Activated CD4-positive, alpha-beta T cell treated with anti-CD3 and anti-CD28 coated beads, Interleukin-10, Interleukin-2, amounts not matched to agents 100 ng/mL and 50 ng/mL, durations not matched to agents 16 hours and 8 hours (primary cell): ENCODE measurements at regions not wholly inside any gene's neighbourhood (a gene's known extent, or its start where the extent isn't known, plus 50 kb on each side); places are given as distances from the start of the nearest gene placed in this dataset.
"Not testable (repeated sequence)": the region's sequence is repeated elsewhere in the genome, so short reads cannot be mapped to it uniquely, and the experiment has no call there.

Source experiments
- DNase-seq: peaks from one replicate; pipeline ENCODE4 v3.0.0-alpha.2; 2020

DNA sequence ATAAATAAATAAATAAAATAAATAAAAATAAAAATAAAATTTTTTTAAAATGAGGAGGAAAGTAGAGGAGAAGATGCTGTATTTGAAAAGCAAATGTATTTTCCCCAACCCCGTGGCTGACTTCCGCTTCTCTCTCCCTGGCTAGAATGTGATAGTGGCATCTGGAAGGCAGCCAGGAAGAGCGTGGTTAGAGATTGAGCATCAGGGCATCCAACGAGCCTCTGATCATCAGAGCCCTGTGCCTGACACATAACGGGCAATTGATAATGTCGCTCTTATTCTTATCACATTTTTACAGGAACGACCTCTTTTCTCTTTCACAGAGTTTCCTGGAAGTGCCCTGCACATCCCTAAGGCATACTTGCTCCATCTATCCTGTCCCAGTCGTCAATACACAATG lies 496.9 kb upstream of the TMEM132C start:
- DNase-seq, result no peak

- DNase-seq, result no peak
These were observed 495.4 kb upstream of the TMEM132C start for GRCh38 chr12:127771546-127771945.

DNA sequence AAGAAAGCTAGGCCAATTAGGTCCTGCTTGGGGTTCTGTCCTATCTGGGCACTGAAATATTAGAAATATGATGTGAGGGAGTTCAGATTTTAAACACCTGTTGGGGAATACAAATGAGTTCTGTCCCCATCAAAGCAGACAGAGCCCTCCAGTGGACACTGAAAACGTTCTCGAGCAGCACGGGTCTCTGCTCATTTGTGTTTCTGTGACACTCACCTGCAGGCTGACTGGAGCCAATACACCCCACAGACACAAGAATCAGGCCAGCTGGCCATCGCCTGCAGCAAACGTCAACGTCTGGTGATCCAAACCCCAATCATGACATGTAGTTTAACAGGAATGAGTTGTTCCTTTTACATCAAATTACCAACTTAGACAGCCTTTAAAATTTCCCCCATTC lies 493.4 kb upstream of the TMEM132C start:
- DNase-seq, result no peak

- no peak for DNase-seq
These were observed 492.1 kb upstream of the TMEM132C start for GRCh38 chr12:127774828-127775227.

DNA sequence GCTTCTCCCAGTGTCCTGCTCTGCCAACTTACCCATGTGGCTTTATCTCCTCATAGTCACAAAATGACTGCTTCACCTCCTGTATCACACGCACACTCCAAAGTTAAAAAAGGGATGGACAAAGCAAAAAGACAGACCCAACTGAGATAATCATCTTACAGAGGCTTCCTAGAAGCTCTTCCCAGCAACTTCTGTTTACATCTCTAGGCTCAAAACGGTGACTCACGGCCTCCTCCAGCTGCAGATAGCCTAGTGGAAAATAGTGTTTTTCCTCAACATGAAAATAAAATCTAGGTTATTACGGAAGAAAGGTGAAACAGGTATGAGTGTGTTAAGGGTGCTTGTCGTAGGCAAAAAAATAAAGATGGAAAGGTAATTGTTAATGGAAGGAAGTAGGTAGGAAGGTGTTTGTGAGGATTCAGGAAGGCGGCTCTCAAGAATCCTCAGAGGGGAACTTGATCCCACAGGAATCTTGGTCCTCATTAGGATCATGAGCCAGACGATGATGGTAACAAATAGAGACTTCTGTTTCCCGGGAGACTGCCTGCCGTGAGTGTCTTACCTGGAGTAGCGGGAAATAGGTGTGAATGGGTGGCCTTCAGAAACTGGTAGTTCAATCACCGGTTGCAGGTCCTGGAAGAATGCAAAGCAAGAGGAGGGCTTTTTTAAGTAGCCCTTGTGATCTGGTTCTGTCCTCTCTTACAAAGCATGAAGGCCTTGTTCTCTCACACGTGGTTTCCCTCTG lies 487.5 kb upstream of the TMEM132C start:
- DNase-seq, result no peak

DNA sequence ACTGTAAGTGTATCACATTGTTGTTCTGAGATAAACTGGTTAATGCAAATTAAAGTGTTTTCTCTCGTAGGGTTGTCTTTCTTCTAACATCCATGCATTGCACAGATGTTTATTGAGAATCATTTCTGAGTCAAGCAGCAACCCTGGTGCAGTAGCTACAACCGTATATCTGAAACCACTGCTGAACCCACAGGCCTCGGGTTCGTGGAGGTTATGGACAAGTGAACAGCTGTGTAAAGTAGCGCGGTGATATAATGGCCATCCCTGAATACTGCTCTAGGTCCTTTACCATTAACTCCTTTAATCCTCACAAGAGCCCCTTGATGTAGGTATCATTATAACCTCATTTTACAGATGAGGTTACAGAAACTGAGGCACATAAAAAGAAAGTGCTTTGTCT lies 486.1 kb upstream of the TMEM132C start:
- DNase-seq, result no peak

DNA sequence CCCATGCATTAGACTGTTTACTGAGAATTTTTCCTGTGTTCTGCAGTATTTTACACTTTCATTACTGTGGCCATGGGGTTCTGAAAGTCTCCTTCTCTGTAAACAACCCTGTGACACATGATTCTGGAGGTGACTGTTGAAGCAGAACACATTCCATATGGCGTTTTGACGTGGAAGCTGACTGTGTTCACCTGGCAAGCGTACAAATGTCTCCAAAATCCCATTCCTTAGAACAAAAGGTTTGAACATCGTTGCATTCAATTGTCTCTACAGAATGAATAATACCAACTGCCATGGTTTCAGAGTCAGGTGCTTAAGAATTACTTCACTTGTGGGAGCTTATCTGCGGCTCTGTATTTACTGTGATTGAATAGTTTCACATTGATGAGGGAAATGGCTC lies 485.6 kb upstream of the TMEM132C start:
- DNase-seq, result no peak

- no peak for DNase-seq
These were observed 481.4 kb upstream of the TMEM132C start for GRCh38 chr12:127785540-127785939.

DNA sequence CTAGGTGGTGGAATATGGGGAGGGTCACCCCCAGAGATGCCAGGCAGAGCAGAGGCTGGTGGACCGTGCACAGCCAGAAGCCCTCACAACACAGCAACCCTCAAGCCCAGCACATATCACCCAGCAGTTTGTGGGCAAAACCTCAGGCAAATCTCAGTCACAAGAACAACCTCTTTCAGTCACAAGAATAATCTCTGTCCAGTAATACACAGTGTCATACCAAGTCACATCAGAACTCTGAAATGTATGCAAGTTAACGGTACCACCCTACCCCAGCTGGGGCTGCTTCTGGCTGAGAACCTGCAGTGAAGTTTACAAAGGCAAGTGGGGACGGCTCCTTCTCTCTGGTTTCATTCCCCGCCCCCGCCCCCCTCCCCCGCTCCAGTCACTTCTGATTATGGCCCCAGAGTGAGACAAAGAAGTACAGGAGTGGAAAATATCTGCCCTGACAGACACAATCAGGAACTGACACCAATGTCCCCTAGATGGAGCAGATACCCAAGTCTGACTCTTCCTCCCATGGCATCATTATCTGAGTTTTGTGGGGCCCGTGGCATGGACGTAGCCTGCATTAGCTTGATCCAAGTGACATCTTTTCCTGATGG lies 480.9 kb upstream of the TMEM132C start:
- DNase-seq, result no peak

DNA sequence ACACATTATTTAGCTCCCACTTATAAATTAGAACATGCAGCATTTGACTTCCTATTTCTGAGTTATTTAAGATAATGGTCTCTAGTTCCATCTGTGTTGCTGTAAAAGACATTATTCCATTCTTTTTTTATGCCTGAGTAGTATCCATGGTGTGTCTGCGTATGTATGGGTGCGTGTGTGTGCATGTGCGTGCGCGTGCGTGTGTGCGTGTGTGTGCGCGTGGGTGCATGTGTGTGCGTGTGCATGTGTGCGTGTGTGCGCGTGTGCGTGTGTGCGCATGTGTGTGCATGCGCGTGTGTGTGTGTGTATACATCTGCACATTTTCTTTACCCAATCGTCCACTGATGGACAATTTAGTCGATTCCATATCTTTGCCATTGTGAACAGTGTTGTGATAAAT lies 479.4 kb upstream of the TMEM132C start:
- DNase-seq, result no peak

DNA sequence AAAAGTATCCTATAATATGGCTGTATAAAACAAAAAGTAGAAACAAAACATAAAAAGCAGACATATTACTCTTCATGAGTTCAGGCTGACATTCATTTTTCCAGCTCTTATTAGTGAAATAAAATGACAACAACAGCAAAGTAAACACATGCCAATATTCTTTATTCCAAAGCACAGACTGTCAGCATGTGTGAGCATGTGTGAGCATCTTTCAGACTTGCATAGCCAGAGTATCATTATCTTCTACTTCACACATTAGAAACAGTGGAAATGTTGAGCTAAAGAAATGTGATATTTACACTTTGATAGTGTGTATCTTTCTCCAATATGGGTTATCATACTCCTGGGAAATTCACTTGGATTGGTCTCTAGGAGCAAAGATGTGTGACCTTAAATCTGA lies 476.6 kb upstream of the TMEM132C start:
- no peak for DNase-seq

DNA sequence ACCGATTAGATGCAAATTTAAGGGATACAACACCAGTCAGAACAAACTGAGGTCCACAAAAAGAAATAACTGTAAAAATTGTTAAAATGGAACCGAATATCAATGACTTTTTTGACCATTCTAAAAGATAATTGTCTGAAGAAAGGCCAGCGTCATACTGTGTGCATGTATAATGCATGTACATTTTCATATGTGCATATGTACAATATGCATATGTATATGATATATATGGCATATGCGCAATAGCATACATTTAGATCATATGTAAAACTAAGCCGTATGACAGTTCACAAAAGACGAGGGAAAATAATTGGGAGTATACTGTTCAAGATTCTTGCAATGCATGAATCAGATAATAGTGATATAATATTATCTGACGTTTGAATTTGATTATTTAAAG lies 475.8 kb upstream of the TMEM132C start:
- no peak for DNase-seq

GRCh38 chr12:127797918-127798317 lies 469.1 kb upstream of the TMEM132C start:
- DNase-seq, result no peak

- no peak for DNase-seq
These were observed 464.7 kb upstream of the TMEM132C start for GRCh38 chr12:127802271-127802670.

DNA sequence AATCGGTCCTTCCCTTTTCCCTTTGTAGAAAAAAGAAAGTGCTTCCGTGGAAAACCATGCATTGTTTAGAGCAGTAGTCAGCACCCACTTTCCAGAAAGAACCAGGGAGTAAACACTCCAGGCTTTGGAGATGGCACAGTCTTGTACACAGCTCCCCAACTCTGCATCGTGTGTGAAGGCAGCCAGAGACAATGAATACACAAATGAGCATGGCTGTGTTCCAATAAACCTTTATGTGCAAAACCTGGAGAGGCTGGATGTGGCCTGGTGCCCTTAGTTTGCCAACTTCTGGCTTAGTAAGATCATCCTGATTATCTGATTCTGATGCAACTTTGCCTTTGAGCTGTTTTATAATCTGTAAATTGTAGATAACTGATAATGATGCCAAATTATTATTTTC lies 463.4 kb upstream of the TMEM132C start:
- no peak for DNase-seq

- DNase-seq, result no peak
These were observed 457.7 kb upstream of the TMEM132C start for GRCh38 chr12:127809275-127809674.

DNA sequence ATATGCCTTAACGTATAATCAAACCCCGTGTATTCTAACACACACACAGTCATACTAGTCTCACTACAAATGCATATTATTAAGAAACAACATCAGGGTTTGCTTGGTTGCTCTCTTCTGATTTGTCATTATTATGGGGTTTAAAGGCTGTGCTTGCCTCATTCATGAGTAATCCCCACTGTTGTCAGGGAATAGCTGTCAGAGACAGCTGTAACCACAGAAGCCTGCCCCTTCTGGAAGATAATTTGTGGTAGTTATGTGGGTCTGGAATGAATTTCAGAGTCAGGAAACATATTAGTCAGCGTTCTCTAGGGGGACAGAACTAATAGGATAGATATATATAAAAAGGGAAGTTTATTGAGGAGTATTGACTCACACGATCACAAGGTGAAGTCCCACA lies 456.9 kb upstream of the TMEM132C start:
- DNase-seq, result no peak

DNA sequence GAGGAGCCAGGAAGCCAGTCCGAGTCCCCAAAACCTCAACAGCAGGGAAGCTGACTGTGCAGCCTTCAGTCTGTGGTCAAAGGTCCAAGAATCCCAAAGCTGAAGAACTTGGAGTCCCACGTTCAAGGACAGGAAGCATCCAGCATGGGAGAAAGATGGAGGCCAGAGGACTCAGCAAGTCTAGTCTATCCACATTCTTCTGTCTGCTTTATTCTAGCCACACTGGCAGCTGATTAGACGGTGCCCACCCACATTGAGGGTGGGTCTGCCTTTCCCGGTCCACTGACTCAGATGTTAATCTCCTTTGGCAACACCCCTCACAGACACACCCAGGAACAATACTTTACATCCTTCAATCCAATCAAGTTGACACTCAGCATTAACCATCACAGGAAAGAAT lies 456.5 kb upstream of the TMEM132C start:
- DNase-seq, result not testable (repeated sequence)

GRCh38 chr12:127811988-127812387 lies 455.0 kb upstream of the TMEM132C start:
- no peak for DNase-seq

DNA sequence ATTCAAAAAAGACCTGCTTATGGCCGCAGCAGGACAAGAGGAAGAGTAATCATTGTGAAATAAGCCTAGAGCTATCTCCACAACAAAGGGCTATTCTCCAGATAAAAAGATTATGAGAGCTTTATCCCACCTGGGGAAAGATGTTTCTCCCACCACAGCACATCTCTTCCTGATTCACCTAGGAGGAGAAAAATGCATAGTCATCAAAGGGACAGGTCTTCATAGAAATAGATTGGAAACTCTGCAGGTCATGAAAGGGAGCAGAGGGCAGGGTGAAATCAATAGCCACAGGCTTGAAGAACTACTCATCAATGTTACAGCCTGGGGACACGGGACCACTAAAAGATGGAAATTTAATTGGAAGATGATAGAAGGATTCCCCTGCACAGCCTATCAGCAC lies 453.8 kb upstream of the TMEM132C start:
- DNase-seq, result no peak

DNA sequence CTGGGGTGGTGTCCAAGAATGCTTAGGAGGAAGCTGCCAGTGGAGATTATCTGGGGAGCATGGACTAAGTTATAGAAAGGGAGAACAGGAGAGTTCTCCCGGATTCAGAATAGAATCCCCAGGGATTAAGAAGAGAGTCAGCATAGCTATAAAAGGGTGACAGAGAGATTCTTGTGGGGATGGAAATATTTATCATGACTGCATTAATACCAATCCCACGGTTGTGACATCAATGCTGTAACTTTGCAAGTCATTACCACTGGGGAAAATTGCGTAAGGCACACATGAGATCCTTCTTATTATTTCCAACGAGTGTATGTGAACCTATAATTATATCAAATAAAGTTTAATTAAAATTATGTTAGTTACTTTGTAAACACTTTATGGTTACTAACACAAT lies 447.9 kb upstream of the TMEM132C start:
- no peak for DNase-seq

DNA sequence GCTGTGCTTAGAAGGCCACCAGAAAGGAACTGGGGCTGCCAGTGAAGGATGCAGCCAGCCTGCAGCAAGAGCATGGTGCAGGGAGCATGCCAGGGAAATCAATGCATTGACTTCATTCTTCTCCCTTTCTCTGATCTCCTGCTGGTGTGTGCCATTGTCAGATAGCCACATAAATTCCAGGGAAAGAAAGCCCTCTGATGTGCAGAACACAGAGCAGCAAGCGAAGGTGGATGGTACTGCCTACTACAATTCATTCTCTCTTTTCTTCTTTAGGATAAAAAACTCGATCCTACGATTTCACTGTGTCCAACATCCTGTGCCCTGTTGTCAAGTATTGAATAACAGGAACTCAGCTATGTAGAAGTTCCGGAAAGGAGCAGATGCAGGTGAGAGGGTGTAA lies 446.7 kb upstream of the TMEM132C start:
- no peak for DNase-seq

DNA sequence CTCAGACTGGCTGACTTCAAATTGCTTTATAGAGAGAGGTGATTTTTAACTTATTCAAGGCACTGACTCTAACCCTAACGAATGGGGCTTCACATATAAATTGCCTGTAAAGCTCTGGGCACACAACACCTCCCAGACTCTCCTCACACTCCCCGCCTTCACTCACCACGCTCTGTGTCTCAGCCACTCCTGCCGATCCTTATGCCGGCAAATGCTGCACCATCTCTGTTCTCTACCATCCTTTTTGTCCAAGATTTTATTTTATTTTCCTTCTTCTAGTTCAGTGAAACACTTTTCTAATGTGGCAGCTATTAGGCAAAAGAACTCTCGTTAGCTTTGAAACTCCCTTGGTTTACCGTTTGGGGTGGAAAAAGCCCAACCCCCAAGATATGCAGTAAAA lies 446.1 kb upstream of the TMEM132C start:
- no peak for DNase-seq

DNA sequence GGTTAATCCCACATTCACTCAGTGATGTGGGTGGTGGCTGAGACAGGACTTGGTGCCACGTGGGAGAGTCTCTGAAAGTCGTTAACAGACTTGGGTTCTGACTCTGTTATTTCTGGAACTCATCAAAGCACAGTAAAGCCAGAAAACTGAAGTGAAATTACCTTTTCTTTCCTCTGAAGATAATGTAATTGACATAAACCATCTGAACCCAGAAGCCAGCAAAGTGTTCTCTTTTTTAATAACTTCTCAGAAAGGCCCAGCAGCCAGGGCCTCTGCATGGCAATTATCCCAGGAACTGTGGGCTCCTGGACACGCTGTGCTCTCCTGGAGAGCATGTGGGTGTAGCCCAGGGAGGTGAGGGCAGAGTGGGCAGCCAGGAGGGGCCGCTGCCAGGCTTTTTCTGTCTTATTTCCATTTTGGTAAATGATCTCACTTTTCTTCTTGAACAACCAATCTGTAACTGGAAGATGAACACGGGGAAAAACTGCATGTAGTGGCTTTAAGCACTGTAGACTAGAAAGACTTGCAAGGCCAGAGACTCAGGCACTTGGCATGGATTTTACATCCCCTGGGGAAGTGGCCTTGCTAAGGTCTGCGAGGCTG lies 444.1 kb upstream of the TMEM132C start:
- no peak for DNase-seq

GRCh38 chr12:127823801-127824200 lies 443.2 kb upstream of the TMEM132C start:
- no peak for DNase-seq
